ENCODE measurements at regions not wholly inside any gene's neighbourhood (a gene's known extent, or its start where the extent isn't known, plus 50 kb on each side); places are given as distances from the start of the nearest gene placed in this dataset.
A peak's percentile ranks its signal among the peaks of the same experiment; 100 is the strongest.

GRCh38 chr6:149185799-149186357 lies 131.6 kb upstream of the TAB2 start:
- DNase-seq = no peak

GRCh38 chr6:149186873-149187272 lies 130.6 kb upstream of the TAB2 start:
- no peak for DNase-seq

- DNase-seq = peak; percentile 49
Observed at GRCh38 chr6:149190224-149190831, 127.2 kb upstream of the TAB2 start.

- peak; percentile 53 for DNase-seq
Observed at GRCh38 chr6:149194820-149195558, 122.5 kb upstream of the TAB2 start.

GRCh38 chr6:149196091-149196490 lies 121.4 kb upstream of the TAB2 start:
- DNase-seq = no peak

GRCh38 chr6:149197482-149197881 lies 120.0 kb upstream of the TAB2 start:
- no peak for DNase-seq

GRCh38 chr6:149198265-149198664 lies 119.2 kb upstream of the TAB2 start:
- DNase-seq = no peak

GRCh38 chr6:149200282-149200945 lies 117.1 kb upstream of the TAB2 start:
- DNase-seq = no peak

- no peak for DNase-seq
Observed at GRCh38 chr6:149201068-149201655, 116.3 kb upstream of the TAB2 start.

- no peak for DNase-seq
Observed at GRCh38 chr6:149202100-149202499, 115.4 kb upstream of the TAB2 start.

- DNase-seq = no peak
Observed at GRCh38 chr6:149202952-149203351, 114.6 kb upstream of the TAB2 start.

- no peak for DNase-seq
Observed at GRCh38 chr6:149203509-149203908, 114.0 kb upstream of the TAB2 start.

- DNase-seq = no peak
Observed at GRCh38 chr6:149208134-149208601, 109.3 kb upstream of the TAB2 start.

- peak; percentile 83 for DNase-seq
Observed at GRCh38 chr6:149209871-149210775, 107.4 kb upstream of the TAB2 start.

- peak; percentile 78 for DNase-seq
Observed at GRCh38 chr6:149211046-149211571, 106.4 kb upstream of the TAB2 start.

- peak; percentile 78 for DNase-seq
Observed at GRCh38 chr6:149212206-149212605, 105.3 kb upstream of the TAB2 start.

GRCh38 chr6:149212892-149213801 lies 104.4 kb upstream of the TAB2 start:
- peak; percentile 77 for DNase-seq

- DNase-seq = peak; percentile 26
Observed at GRCh38 chr6:149213829-149214228, 103.7 kb upstream of the TAB2 start.

- DNase-seq = no peak
Observed at GRCh38 chr6:149216459-149216858, 101.1 kb upstream of the TAB2 start.

- peak; percentile 65 for DNase-seq
Observed at GRCh38 chr6:149217466-149217888, 100.0 kb upstream of the TAB2 start.

- peak; percentile 73 for DNase-seq
Observed at GRCh38 chr6:149218471-149218870, 99.0 kb upstream of the TAB2 start.

Measured in activated CD4-positive, alpha-beta T cell treated with anti-CD3 and anti-CD28 coated beads, Interleukin-10, Interleukin-2, amounts not matched to agents 100 ng/mL and 50 ng/mL, durations not matched to agents 16 hours and 8 hours (primary cell).